ENCODE measurements at regions not wholly inside any gene's neighbourhood (a gene's known extent, or its start where the extent isn't known, plus 50 kb on each side); places are given as distances from the start of the nearest gene placed in this dataset.
A peak's percentile ranks its signal among the peaks of the same experiment; 100 is the strongest.

DNA sequence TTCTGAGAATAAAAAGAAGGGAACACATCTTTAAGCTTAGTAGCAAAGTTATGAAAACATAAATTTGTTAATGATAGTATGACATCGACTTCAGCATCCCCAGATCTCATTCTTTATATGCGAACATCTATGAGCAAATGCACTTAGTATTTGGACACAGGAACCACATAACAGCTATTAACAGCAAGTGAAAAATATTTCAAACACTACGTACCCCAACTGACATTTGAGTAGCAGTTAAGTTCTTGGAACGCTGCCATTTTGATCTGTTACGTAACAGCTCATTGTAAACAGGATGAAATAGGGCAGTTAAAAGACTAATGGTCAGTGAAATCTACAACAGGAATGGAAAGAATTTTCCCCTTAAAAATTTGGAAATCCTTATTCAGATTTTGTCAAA lies 428.9 kb downstream of the TNS3 start:
- H2BK5ac ChIP-seq (ENCODE audit: low read depth, low read length) = no peak overlapping the region
- no peaks in the 10 kb centered on the region for H3K9me3 ChIP-seq (ENCODE audit: insufficient read depth in 2 of 2, low read depth in 1 of 2, low read length in 1 of 2)
- TF ChIP-seq EZH2 (IDR thresholded peaks at IDR 0.05; ENCODE audit: low read depth, low read length, severe bottlenecking) (no peak), BACH1 (IDR thresholded peaks at IDR 0.05; ENCODE audit: low read length) (no peak), CEBPB (IDR thresholded peaks at IDR 0.05; ENCODE audit: low read depth, low read length) (peak; percentile 52; the same call in 1 of the 2 replicates), RFX5 (IDR thresholded peaks at IDR 0.05; ENCODE audit: borderline replicate concordance, low read depth, low read length) (no peak)
- TF ChIP-seq, protein P1, sequence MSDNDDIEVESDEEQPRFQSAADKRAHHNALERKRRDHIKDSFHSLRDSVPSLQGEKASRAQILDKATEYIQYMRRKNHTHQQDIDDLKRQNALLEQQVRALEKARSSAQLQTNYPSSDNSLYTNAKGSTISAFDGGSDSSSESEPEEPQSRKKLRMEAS (IDR thresholded peaks at IDR 0.05) = no peak
- H3K27ac ChIP-seq (ENCODE audit: low read depth, low read length) = no peak overlapping the region
- no peak overlapping the region for H2AFZ ChIP-seq (ENCODE audit: low read length)
- no peak overlapping the region for H2BK20ac ChIP-seq (ENCODE audit: low read length)
- no peak overlapping the region for H3K14ac ChIP-seq (ENCODE audit: insufficient read length)
- peaks cover 0 to 3% (median 0%) of the 10 kb centered on the region in 4 experiments; a peak in 2 of 7 replicates for H3K4me1 ChIP-seq (replicated peaks in 1 of 4; ENCODE audit: control insufficient read depth in 3 of 4, insufficient read depth in 4 of 4, low read length in 3 of 4)
- POLR2A ChIA-PET (ENCODE audit: partially characterized antibody) = no interaction called here
- H4K8ac ChIP-seq (ENCODE audit: extremely low read depth, insufficient read depth, low read length) = no peak overlapping the region
- H2BK120ac ChIP-seq (replicated peaks; ENCODE audit: low read depth, low read length) = no peak overlapping the region
- H2BK15ac ChIP-seq (ENCODE audit: low read length) = no peak overlapping the region
- H3K9ac ChIP-seq (replicated peaks in 1 of 4; ENCODE audit: extremely low read depth in 1 of 4, low read depth in 3 of 4, low read length in 3 of 4) = no peak overlapping the region
- H3K4ac ChIP-seq (replicated peaks; ENCODE audit: insufficient read length, low read depth, low read length) = no peak overlapping the region
- CTCF ChIA-PET (ENCODE audit: partially characterized antibody) = interaction anchor here (0.6 to 2.0 kb wide), 5 partner anchors 12 to 1231 kb away, joined by 3 to 5 read pairs (median 4); no protein-coding TSS in a partner anchor
- H4K20me1 ChIP-seq (replicated peaks in 1 of 2; ENCODE audit: control insufficient read depth in 1 of 2, insufficient read depth in 2 of 2, low read length in 2 of 2) = no peaks in the 10 kb centered on the region
- no peaks in the 10 kb centered on the region for H3K36me3 ChIP-seq (ENCODE audit: control insufficient read depth in 2 of 4, insufficient read depth in 4 of 4, low read length in 3 of 4)
- H3K56ac ChIP-seq (replicated peaks; ENCODE audit: insufficient read length, low read depth, low read length) = no peak overlapping the region
- no peaks in the 10 kb centered on the region for H3K27me3 ChIP-seq (replicated peaks in 1 of 4; ENCODE audit: control insufficient read depth in 3 of 4, extremely low read depth in 1 of 4, insufficient read depth in 3 of 4, low read length in 3 of 4)
- no peak overlapping the region for H3K4me3 ChIP-seq (ENCODE audit: extremely low read depth in 1 of 4, insufficient read depth in 2 of 4, low read depth in 3 of 4, low read length in 4 of 4)
- H3K18ac ChIP-seq (ENCODE audit: extremely low read depth, low read length) = no peak overlapping the region
- H2BK12ac ChIP-seq (ENCODE audit: low read depth, low read length) = no peak overlapping the region
- no peaks in the 10 kb centered on the region for H3K79me2 ChIP-seq (ENCODE audit: control insufficient read depth in 1 of 2, insufficient read depth in 2 of 2, low read length in 2 of 2)
- H3K23me2 ChIP-seq (ENCODE audit: low read depth, low read length) = no peaks in the 10 kb centered on the region
- DNase-seq (ENCODE audit: low read depth in 1 of 2, low spot score in 2 of 2) (no peak), FAIRE-seq (no peak)
- WGBS, 2 experiments (ENCODE audit: extremely low coverage in 1 of 2, insufficient coverage in 1 of 2, insufficient read length in 1 of 2, insufficient replicate concordance in 2 of 2, low coverage in 1 of 2, low lambda C conversion rate in 2 of 2, missing lambda C conversion rate in 1 of 2) = 92% methylated on average over 5 of the region's 5 CpGs; no CpG with 5 or more reads in 1 of the 2 experiments
- H4K91ac ChIP-seq (replicated peaks; ENCODE audit: insufficient read length, low read length) = no peak overlapping the region
- H2AK5ac ChIP-seq (ENCODE audit: low read depth, low read length) = no peak overlapping the region
- no peak overlapping the region for H3K4me2 ChIP-seq (ENCODE audit: insufficient read depth in 1 of 2, low read depth in 2 of 2, low read length in 2 of 2)
- H3K79me1 ChIP-seq (ENCODE audit: low read depth, low read length) = no peaks in the 10 kb centered on the region
- H3K23ac ChIP-seq (ENCODE audit: insufficient read length) = no peak overlapping the region
- H4K5ac ChIP-seq (ENCODE audit: insufficient read length, low read depth, low read length) = no peak overlapping the region

All from H1 (cell line).